Muscle layer of colon (tissue), 2 donors: ENCODE measurements at regions not wholly inside any gene's neighbourhood (a gene's known extent, or its start where the extent isn't known, plus 50 kb on each side); places are given as distances from the start of the nearest gene placed in this dataset.
A peak's percentile ranks its signal among the peaks of the same experiment; 100 is the strongest.

Source experiments
- H3K27ac ChIP-seq: one replicate; pipeline ENCODE4 v1.7.0; 2013; ENCODE audit warnings: low read depth, mild to moderate bottlenecking, low read length, moderate library complexity
- H3K27me3 ChIP-seq, 2 donors: one replicate each; pipeline ENCODE4 v1.7.0; 2013; ENCODE audit warnings: low read length in 2 of 2, mild to moderate bottlenecking in 2 of 2; ENCODE audit not compliant: insufficient read depth in 2 of 2, control insufficient read depth in 1 of 2
- H3K36me3 ChIP-seq: one replicate; pipeline ENCODE4 v1.7.0; 2013; ENCODE audit warnings: mild to moderate bottlenecking, low read length; ENCODE audit not compliant: insufficient read depth
- H3K4me1 ChIP-seq: one replicate; pipeline ENCODE4 v1.7.0; 2013; ENCODE audit warnings: mild to moderate bottlenecking, low read length; ENCODE audit not compliant: insufficient read depth
- H3K4me3 ChIP-seq, 2 donors: one replicate each; pipeline ENCODE4 v1.7.0; 2013; ENCODE audit warnings: low read length in 2 of 2, low read depth in 1 of 2, mild to moderate bottlenecking in 1 of 2, moderate library complexity in 1 of 2
- H3K9ac ChIP-seq: one replicate; pipeline ENCODE4 v1.7.0; 2013; ENCODE audit warnings: low read length
- H3K9me3 ChIP-seq: one replicate; pipeline ENCODE4 v1.7.0; 2013; ENCODE audit warnings: mild to moderate bottlenecking, low read length
- donor health status: abdominal sarcoma.
- donor health status: Adenocarcinoma of cecum.

DNA sequence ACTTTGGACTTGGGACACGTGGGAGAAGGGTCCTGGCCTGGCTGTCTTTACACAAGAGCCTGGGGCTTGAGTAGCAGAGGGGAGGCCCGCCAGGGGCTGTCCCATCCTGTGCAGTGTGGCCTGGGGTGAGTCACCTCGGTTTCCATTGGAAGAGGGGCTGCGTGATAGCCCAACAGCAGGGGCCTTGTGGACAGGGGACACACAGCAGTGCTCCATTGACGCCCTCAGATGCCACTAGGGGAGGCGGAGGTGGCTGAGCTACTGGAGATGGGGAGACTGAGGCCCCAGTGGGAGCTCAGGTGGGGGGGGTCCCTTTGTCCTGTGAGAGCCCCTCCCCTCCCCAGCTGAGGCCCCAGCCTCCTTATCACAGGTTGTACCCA lies 50.0 kb upstream of the RNU6ATAC start:
- Histone ChIP-seq H3K36me3 (no peaks in the 10 kb centered on the region), H3K9me3 (no peaks in the 10 kb centered on the region), H3K9ac (no peak overlapping the region), H3K27me3 (no peaks in the 10 kb centered on the region), H3K4me1 (peaks cover 16% of the 10 kb centered on the region), H3K27ac (no peak overlapping the region), H3K4me3 (no peak overlapping the region)

DNA sequence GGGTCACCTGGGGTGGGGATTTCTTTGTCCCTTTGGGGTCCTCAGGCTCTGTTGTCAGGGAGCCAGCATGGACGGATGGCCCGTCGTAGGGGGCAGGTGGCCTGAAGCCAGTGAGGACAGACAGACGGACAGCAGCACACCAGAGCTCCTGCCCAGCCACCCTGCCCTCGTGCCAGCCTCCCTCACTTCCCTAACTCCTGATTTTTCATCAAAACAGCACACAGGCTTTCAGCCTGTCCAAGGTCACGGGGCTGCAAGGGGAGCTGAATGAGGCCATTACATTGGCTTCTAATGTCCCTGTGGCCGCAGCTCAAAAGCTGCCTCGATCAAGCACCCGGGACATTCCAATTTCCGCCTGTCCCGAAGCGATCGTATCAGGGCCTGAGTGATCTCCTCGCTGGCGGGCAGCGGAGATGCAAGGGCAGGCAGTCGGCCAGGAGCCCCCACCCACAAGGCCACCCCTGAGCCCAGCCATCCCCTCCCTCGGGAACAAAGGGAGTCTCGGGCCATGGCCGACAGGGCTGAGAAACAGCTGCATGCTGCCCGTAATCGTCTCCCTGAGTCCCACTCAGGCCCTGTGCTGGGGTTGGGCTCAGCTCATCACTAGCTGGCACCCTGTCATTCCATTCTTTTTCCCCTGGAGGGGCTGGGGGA lies 50.5 kb upstream of the RNU6ATAC start:
- H3K4me3 ChIP-seq = no peak overlapping the region
- no peaks in the 10 kb centered on the region for H3K27me3 ChIP-seq
- H3K27ac ChIP-seq = peak overlapping the region; percentile 32
- H3K9ac ChIP-seq = no peak overlapping the region
- no peaks in the 10 kb centered on the region for H3K36me3 ChIP-seq
- H3K4me1 ChIP-seq = peaks cover 16% of the 10 kb centered on the region
- no peaks in the 10 kb centered on the region for H3K9me3 ChIP-seq

DNA sequence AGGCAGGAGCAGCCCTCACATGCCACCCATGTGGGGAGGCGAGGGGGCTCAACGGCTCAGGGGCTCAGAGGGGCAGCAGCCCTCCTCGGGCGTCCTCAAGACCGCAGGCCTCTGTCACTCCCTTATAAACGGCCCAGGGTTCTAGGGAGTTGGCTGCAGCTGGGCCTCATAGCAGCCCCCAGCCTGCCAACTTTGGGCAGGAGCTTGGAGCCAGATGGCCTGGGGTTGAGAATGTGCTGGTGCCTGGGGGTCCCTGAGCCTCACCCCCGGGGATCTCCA lies 51.0 kb upstream of the RNU6ATAC start:
- no peaks in the 10 kb centered on the region for H3K9me3 ChIP-seq
- H3K4me3 ChIP-seq = no peak overlapping the region
- H3K4me1 ChIP-seq = peaks cover 16% of the 10 kb centered on the region
- H3K27ac ChIP-seq = peak overlapping the region; percentile 32
- H3K27me3 ChIP-seq = no peaks in the 10 kb centered on the region
- no peaks in the 10 kb centered on the region for H3K36me3 ChIP-seq
- H3K9ac ChIP-seq = no peak overlapping the region

DNA sequence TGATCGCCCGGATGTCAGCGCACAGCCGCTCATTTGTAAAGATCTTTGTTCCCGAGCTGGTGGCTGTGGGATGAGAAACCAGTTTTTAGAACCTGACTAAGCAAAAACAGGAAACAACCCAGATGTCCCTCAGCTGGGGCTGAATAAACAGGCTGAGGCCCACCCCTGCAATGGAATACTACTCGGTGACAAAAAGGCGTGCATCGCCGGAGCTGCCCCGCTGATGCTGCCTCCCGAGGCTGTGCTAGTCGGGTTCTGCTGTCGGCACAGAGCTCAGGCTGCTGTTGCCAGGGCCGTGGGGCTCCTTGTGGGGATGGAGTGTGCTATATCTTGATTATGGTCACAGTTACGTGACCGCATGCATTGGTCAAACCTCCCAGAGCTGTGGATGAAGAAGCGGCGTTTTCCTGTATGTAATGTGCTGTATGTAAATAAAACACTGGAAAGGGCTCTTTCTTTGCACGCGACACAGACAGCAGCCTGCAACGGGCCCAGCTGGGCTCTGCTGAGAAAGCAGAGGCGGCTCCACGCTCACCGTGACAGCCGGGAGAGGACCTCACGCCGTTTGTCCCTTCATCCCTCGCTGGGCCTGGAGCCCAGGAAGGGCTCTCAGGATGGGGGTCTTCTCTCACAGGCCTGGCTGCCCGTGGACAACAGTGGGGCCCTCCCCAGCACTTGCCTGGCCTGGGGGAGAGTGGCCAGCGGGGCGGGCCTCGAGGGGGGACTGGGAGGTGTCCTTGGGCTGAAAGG lies 51.5 kb upstream of the RNU6ATAC start:
- H3K4me1 ChIP-seq = peaks cover 11% of the 10 kb centered on the region
- H3K9me3 ChIP-seq = no peaks in the 10 kb centered on the region
- no peaks in the 10 kb centered on the region for H3K27me3 ChIP-seq
- H3K9ac ChIP-seq = no peak overlapping the region
- no peaks in the 10 kb centered on the region for H3K36me3 ChIP-seq
- H3K4me3 ChIP-seq = no peak overlapping the region
- H3K27ac ChIP-seq = peak overlapping the region; percentile 32

DNA sequence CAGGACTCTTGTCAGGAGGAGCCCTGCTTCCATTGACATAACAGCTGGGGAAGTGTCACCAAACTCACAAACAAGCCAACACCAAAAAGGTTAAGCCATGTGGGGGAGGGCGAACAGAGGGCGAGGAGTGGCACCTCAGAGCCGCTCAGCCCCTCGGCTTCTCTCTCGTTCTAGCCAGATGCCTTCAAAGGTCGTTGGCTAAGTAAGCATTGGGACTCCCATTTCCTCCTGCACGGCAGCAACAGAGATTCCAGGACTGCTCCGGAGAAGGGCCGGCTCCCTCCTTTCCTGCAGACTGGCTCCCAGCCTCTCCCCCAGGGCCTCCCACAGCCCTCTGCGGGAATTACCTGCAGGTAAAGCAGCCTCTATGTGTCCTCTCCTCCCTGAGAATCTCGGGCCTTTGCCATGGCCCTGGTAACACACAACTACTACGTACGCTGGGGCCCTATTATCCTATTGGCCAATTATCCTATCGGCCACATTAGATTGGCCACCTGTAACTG lies 52.1 kb upstream of the RNU6ATAC start:
- Histone ChIP-seq H3K9me3 (no peaks in the 10 kb centered on the region), H3K4me1 (peaks cover 4% of the 10 kb centered on the region), H3K9ac (no peak overlapping the region), H3K4me3 (no peak overlapping the region), H3K27me3 (no peaks in the 10 kb centered on the region), H3K36me3 (no peaks in the 10 kb centered on the region), H3K27ac (no peak overlapping the region)

DNA sequence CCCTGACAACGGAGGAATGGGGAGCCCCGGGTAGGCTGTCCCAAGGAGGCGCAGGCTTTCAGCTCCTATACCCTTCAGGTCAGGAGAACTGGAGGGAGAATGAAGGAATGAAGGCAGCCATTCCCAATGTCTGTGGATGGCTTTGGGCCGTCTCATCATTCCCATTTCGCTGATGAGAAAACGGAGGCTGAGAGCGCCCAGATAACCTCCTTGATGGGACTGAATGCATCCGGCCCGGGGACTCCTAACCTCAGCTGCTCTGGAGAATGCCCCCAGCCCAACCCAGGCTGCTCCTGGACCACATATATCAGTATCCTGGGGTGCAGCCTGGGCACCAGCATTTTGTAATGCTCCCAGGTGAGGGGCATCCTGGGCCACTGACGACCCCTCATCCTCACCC lies 52.6 kb upstream of the RNU6ATAC start:
- Histone ChIP-seq H3K27ac (no peak overlapping the region), H3K9me3 (no peaks in the 10 kb centered on the region), H3K36me3 (no peaks in the 10 kb centered on the region), H3K9ac (no peak overlapping the region), H3K27me3 (no peaks in the 10 kb centered on the region), H3K4me3 (no peak overlapping the region), H3K4me1 (peaks cover 4% of the 10 kb centered on the region)

DNA sequence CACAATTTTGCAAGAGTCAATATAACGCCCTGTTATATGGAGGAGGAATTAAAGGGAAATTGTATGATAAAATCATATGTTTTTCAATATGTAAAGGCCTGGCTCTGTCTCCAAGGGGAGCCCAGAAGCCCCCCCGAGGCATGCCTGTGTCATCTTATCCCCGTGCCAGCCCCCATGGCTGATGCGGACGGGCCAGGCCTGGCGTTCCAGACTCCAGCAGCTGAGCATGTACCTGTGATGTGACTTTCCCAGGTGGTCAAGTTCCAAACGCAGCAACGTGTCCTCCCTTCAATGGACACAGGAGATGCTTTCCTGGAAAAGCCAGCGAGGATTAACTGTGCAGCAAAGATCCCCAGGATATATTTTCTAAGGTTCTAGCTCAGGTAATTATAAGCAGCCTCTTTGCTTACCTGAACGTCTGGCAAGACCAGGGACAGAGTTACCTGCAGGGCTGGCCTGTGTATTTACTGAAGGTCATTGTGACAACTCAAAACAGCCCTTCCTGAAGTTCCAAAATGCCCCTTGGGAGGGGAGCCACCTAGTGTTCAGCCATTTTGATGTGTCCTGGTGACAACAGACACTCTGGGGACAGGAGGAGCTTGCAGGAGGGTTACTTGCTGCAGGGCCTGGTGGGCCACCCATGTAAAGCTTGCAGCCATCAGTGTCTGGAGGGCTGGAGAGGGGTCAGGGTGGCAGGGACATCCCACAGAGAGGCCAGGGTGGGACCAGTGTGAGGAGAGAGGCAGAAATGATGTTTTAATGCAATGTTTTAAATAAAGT lies 53.3 kb upstream of the RNU6ATAC start:
- Histone ChIP-seq H3K4me1 (peaks cover 4% of the 10 kb centered on the region), H3K9me3 (no peaks in the 10 kb centered on the region), H3K27me3 (no peaks in the 10 kb centered on the region), H3K36me3 (no peaks in the 10 kb centered on the region), H3K4me3 (no peak overlapping the region), H3K27ac (no peak overlapping the region), H3K9ac (no peak overlapping the region)

DNA sequence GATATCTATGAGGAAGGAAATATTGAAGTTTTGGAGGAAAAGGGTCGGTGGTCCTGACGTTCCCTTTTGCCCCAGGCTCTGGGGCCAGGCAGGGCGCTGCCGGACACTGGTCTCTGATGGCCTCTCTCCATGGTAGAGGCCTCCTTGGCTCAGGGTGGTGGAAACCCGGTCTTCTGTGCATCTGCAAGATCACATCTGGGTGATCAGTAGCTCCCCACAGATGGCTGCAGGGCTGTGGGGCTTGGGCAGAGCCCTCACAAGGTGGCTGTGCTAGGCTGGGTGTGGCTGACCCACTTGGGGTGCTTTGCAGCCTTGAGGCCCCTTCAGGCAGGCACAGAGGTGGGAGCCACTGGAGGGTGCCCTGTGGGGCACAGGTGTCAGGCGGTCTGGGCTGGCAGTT lies 53.9 kb upstream of the RNU6ATAC start:
- peaks cover 4% of the 10 kb centered on the region for H3K4me1 ChIP-seq
- H3K4me3 ChIP-seq = no peak overlapping the region
- H3K36me3 ChIP-seq = no peaks in the 10 kb centered on the region
- H3K9me3 ChIP-seq = no peaks in the 10 kb centered on the region
- H3K9ac ChIP-seq = no peak overlapping the region
- no peak overlapping the region for H3K27ac ChIP-seq
- no peaks in the 10 kb centered on the region for H3K27me3 ChIP-seq

DNA sequence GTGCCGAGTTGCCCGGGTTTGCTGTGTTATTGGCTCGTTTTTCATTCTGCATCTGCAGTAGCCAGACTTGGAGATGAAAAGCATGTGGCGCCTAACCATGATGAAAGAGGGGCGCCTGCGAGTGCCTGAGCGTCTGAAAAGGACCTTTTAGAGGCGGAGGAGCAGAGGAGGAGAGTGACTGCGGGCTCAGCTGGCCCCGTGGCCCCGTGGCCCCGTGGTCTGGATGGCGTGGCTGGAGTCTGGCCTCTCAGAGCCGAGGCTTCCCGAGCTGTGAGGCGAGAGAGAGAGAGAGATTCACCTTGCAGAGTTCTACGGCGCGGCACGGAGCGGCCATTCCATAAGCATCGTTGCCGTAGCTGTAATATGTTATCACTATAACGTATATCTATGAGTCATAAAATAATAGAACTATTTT lies 55.3 kb upstream of the RNU6ATAC start:
- H3K36me3 ChIP-seq = no peaks in the 10 kb centered on the region
- no peak overlapping the region for H3K4me3 ChIP-seq
- no peak overlapping the region for H3K9ac ChIP-seq

DNA sequence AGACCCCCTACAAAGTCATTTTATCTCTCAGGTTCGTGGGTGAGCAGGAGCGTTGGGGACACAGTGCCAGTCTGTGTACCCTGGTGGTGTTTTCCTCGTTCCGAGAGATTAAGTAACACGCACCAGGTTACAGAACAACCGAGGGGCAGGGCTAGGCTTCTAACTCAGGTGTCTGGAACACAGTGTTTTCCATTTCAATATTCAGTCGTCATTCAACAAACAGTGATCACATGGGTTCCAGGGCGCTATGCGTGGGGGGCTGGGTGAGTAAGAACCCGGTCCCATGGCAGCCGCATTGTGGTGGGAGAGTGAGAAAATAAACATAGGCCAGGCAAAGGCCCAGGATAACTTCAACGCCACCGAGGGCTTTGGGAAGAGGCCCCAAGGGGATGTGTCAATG lies 55.9 kb upstream of the RNU6ATAC start:
- Histone ChIP-seq H3K4me1 (peaks cover 3% of the 10 kb centered on the region), H3K9ac (no peak overlapping the region), H3K9me3 (no peaks in the 10 kb centered on the region), H3K27ac (no peak overlapping the region), H3K4me3 (no peak overlapping the region), H3K27me3 (no peaks in the 10 kb centered on the region), H3K36me3 (no peaks in the 10 kb centered on the region)

More for the DNA sequence above, 55.3 kb upstream of the RNU6ATAC start:
- Histone ChIP-seq H3K27me3 (no peaks in the 10 kb centered on the region), H3K27ac (no peak overlapping the region), H3K4me1 (peaks cover 4% of the 10 kb centered on the region), H3K9me3 (no peaks in the 10 kb centered on the region)

DNA sequence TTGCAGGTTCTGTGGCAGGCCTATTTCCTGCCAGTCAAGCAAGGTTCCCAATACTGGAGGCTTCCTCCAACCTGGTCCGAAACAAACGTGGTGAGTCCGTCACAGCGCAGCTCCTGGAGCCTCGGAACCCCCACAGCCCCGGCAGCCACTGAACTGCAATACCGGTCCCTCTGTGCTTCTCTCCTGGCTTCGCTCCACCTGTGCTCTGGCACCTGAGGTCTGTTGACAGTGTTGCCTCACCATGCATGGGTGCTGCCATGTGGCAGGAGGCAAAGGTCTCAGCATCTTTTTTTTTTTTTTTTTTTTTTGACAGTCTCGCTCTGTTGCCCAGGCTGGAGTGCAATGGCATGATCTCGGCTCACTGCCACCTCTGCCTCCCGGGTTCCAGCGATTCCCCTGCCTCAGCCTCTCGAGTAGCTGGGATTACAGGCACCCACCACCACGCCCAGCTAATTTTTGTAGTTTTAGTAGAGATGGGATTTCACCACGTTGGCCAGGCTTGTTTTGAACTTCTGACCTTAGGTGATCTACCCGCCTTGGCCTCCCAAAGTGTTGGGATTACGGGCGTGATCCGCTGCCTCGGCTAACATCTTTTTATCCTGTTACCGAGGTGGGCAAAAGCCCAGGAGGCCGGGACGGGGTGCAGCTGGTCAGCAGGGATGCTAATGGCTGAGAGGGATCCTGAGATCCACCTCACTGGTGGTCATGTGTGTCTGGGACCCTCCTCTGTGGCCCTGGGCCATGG lies 57.1 kb upstream of the RNU6ATAC start:
- Histone ChIP-seq H3K4me1 (no peaks in the 10 kb centered on the region), H3K4me3 (no peak overlapping the region), H3K27ac (no peak overlapping the region), H3K36me3 (no peaks in the 10 kb centered on the region), H3K9me3 (no peaks in the 10 kb centered on the region), H3K27me3 (no peaks in the 10 kb centered on the region), H3K9ac (no peak overlapping the region)
